Spleen (tissue), 7 donors: ENCODE measurements at regions not wholly inside any gene's neighbourhood (a gene's known extent, or its start where the extent isn't known, plus 50 kb on each side); places are given as distances from the start of the nearest gene placed in this dataset.

Experiments used
- POLR2A ChIP-seq, 3 donors: fragments of 450-650 bp; IDR thresholded peaks; one replicate each; pipeline ENCODE4 v1.5.1; 2017; ENCODE audit warnings: antibody characterized with exemption in 3 of 3, mild to moderate bottlenecking in 1 of 3
- POLR2AphosphoS5 ChIP-seq, 3 donors: sonication (generic); formaldehyde crosslinking; IDR thresholded peaks; one replicate each; pipeline ENCODE4 v1.5.1; 2017; ENCODE audit warnings: antibody characterized with exemption in 3 of 3
- TF ChIP-seq, protein P1 (sequence below), 11 experiments: fragments of 200-600 bp in 7 of 11; fragments of 450-650 bp in 4 of 11; sonication (generic) in 4 of 11; IDR thresholded peaks in 8 of 11; conservative IDR thresholded peaks in 3 of 11; 1 replicate in 7 of 11; 2 replicates in 4 of 11; pipeline versions ENCODE4 v1.4.0 to v1.8.0; 2016 to 2021; ENCODE audit warnings: antibody characterized with exemption in 11 of 11, inconsistent platforms in 4 of 11, mild to moderate bottlenecking in 1 of 11
- donor health status: DM: no; HTN: no; CAD: no; lungs with moderate emphysema.
- donor health status: DM: no; HTN: no; CAD: no.
- donor health status: DM: no; HTN: no; CAD: no.

DNA sequence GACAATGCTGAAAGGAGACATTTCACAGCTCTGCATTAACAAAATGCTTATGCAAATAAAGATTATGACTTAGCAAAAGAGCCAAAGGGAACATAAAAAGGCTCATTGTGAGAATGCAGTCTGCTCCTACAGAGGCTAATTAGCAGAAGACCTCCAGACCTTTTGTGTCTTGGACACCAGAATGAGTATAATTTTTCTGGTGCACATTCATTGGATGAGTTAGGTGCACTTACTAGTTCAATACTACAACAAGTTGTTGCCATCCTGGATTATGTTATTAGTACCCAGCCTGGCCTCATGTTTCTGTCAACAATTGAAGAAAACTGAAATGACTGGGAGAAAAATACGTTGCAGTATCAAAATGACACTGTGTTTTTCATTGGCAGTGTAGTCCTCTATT is 613.2 kb upstream of the CHORDC1 start:
- TF ChIP-seq, protein P1, sequence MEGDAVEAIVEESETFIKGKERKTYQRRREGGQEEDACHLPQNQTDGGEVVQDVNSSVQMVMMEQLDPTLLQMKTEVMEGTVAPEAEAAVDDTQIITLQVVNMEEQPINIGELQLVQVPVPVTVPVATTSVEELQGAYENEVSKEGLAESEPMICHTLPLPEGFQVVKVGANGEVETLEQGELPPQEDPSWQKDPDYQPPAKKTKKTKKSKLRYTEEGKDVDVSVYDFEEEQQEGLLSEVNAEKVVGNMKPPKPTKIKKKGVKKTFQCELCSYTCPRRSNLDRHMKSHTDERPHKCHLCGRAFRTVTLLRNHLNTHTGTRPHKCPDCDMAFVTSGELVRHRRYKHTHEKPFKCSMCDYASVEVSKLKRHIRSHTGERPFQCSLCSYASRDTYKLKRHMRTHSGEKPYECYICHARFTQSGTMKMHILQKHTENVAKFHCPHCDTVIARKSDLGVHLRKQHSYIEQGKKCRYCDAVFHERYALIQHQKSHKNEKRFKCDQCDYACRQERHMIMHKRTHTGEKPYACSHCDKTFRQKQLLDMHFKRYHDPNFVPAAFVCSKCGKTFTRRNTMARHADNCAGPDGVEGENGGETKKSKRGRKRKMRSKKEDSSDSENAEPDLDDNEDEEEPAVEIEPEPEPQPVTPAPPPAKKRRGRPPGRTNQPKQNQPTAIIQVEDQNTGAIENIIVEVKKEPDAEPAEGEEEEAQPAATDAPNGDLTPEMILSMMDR (IDR thresholded peaks at IDR 0.05 in 8 of 11, conservative IDR thresholded peaks at IDR 0.05 in 3 of 11): no peak
- TF ChIP-seq POLR2A (IDR thresholded peaks at IDR 0.05) (no peak), POLR2AphosphoS5 (IDR thresholded peaks at IDR 0.05) (no peak)
